ENCODE measurements at regions not wholly inside any gene's neighbourhood (a gene's known extent, or its start where the extent isn't known, plus 50 kb on each side); places are given as distances from the start of the nearest gene placed in this dataset.

DNA sequence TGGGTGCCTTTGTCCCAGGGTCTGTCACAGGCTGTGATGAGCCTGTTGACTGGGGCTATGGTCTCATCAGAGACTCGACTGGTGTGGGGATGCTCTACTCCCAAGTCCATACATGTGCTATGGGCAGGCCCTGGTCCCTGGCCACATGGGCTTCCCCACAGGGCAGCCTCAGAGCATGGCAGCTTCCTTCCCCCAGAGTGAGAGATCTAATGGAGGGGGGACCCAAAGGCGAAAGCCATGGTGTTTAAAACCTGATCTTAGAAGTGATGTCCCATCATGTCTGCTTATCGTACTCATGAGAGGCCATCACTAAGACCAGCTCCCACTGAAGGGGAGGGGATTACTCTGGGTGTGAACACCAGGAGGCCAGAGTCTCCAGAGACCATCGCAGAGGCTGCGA is 279.0 kb upstream of the RTL1 start:
- Histone ChIP-seq H3K27ac (ENCODE audit: insufficient read depth, low read depth, low read length) (no peak overlapping the region), H3K79me2 (ENCODE audit: control insufficient read depth, insufficient read depth, low read length) (no peaks in the 10 kb centered on the region), H3K4me2 (ENCODE audit: insufficient read depth, low read length) (no peak overlapping the region), H2AFZ (ENCODE audit: low read depth, low read length) (no peak overlapping the region), H3K4me3 (replicated peaks in 1 of 3; ENCODE audit: insufficient read depth in 1 of 3, low read depth in 1 of 3, low read length in 3 of 3) (no peak overlapping the region), H4K20me1 (replicated peaks; ENCODE audit: control insufficient read depth, extremely low read depth, insufficient read depth, low read length) (no peaks in the 10 kb centered on the region), H3K9me1 (replicated peaks; ENCODE audit: control insufficient read depth, extremely low read depth, insufficient read depth, low read length) (no peaks in the 10 kb centered on the region), H3K27me3 (ENCODE audit: control insufficient read depth in 2 of 2, insufficient read depth in 2 of 2, low read length in 2 of 2) (no peaks in the 10 kb centered on the region), H3K4me1 (ENCODE audit: control insufficient read depth, extremely low read depth, insufficient read depth, low read length) (no peaks in the 10 kb centered on the region), H3K36me3 (ENCODE audit: control insufficient read depth in 2 of 2, extremely low read depth in 1 of 2, insufficient read depth in 2 of 2, low read length in 2 of 2) (no peaks in the 10 kb centered on the region), H3K9me3 (replicated peaks; ENCODE audit: control insufficient read depth, insufficient read depth, low read length) (no peaks in the 10 kb centered on the region), H3K9ac (replicated peaks; ENCODE audit: extremely low read depth, insufficient read depth, low read length) (no peak overlapping the region)
- dilution Hi-C loops (cut with MboI; ENCODE audit: extremely low pct_ligation_motif_present, low sequenced_read_pairs) (no loop called here), intact Hi-C loops (cut with micrococcal nuclease) (no loop called here)
- POLR2A ChIA-PET: no interaction called here
- TF ChIP-seq POLR2A (IDR thresholded peaks at IDR 0.05; ENCODE audit: low read depth, low read length) (no peak), MYC (IDR thresholded peaks at IDR 0.05; ENCODE audit: low read depth, low read length) (no peak), EZH2 (IDR thresholded peaks at IDR 0.05; ENCODE audit: borderline replicate concordance, low read depth, low read length, severe bottlenecking) (no peak), JUN (IDR thresholded peaks at IDR 0.05; ENCODE audit: borderline replicate concordance, insufficient read depth, insufficient read length, low read depth) (no peak), POLR2AphosphoS5 (IDR thresholded peaks at IDR 0.05; ENCODE audit: insufficient read depth, low read depth, low read length) (no peak), GATA2 (IDR thresholded peaks at IDR 0.05; ENCODE audit: insufficient read depth, insufficient read length, low read depth, low read length) (no peak), FOS (IDR thresholded peaks at IDR 0.05; ENCODE audit: borderline replicate concordance, insufficient read depth, low read length) (no peak)
- TF ChIP-seq, protein P1, sequence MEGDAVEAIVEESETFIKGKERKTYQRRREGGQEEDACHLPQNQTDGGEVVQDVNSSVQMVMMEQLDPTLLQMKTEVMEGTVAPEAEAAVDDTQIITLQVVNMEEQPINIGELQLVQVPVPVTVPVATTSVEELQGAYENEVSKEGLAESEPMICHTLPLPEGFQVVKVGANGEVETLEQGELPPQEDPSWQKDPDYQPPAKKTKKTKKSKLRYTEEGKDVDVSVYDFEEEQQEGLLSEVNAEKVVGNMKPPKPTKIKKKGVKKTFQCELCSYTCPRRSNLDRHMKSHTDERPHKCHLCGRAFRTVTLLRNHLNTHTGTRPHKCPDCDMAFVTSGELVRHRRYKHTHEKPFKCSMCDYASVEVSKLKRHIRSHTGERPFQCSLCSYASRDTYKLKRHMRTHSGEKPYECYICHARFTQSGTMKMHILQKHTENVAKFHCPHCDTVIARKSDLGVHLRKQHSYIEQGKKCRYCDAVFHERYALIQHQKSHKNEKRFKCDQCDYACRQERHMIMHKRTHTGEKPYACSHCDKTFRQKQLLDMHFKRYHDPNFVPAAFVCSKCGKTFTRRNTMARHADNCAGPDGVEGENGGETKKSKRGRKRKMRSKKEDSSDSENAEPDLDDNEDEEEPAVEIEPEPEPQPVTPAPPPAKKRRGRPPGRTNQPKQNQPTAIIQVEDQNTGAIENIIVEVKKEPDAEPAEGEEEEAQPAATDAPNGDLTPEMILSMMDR (IDR thresholded peaks at IDR 0.05; ENCODE audit: extremely low read depth in 1 of 2, insufficient read depth in 1 of 2, low read depth in 1 of 2, low read length in 2 of 2): no peak
- TF ChIP-seq, protein P2, sequence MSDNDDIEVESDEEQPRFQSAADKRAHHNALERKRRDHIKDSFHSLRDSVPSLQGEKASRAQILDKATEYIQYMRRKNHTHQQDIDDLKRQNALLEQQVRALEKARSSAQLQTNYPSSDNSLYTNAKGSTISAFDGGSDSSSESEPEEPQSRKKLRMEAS (IDR thresholded peaks at IDR 0.05; ENCODE audit: insufficient read depth, insufficient read length): no peak
- no peak for FAIRE-seq
- BruUV-seq (replicated peaks): no TSS peak
- CTCF ChIA-PET: interaction anchor here (0.9 to 1.4 kb wide), 6 partner anchors 8 to 90 kb away, joined by 3 to 6 read pairs (median 4); no protein-coding TSS in a partner anchor
- no peak for DNase-seq (ENCODE audit: low read depth, low spot score)

Measured in endothelial cell of umbilical vein (primary cell).